ENCODE measurements at regions not wholly inside any gene's neighbourhood (a gene's known extent, or its start where the extent isn't known, plus 50 kb on each side); places are given as distances from the start of the nearest gene placed in this dataset.

- TF ChIP-seq CTCF (IDR thresholded peaks at IDR 0.05; ENCODE audit: control insufficient read depth, extremely low read depth, insufficient read depth), result no peak
- no peak for DNase-seq (ENCODE audit: low read depth)
- H3K4me3 ChIP-seq (ENCODE audit: low read depth, low read length), result no peak overlapping the region
Measured at GRCh38 chr4:183825346-183825745, 79.8 kb upstream of the STOX2 start.

- no peak for DNase-seq (ENCODE audit: low read depth)
- TF ChIP-seq CTCF (IDR thresholded peaks at IDR 0.05; ENCODE audit: control insufficient read depth, extremely low read depth, insufficient read depth), result no peak
- H3K4me3 ChIP-seq (ENCODE audit: low read depth, low read length), result no peak overlapping the region
Measured at GRCh38 chr4:183826461-183826860, 78.6 kb upstream of the STOX2 start.

GRCh38 chr4:183828125-183828524 lies 77.0 kb upstream of the STOX2 start:
- DNase-seq (ENCODE audit: low read depth), result no peak
- no peak for TF ChIP-seq CTCF (IDR thresholded peaks at IDR 0.05; ENCODE audit: control insufficient read depth, extremely low read depth, insufficient read depth)
- no peak overlapping the region for H3K4me3 ChIP-seq (ENCODE audit: low read depth, low read length)

- DNase-seq (ENCODE audit: low read depth), result no peak
- H3K4me3 ChIP-seq (ENCODE audit: low read depth, low read length), result no peak overlapping the region
Measured at GRCh38 chr4:183828839-183829238, 76.3 kb upstream of the STOX2 start.

GRCh38 chr4:183830438-183830985 lies 74.6 kb upstream of the STOX2 start:
- no peak for TF ChIP-seq CTCF (IDR thresholded peaks at IDR 0.05; ENCODE audit: control insufficient read depth, extremely low read depth, insufficient read depth)
- DNase-seq (ENCODE audit: low read depth), result no peak
- no peak overlapping the region for H3K4me3 ChIP-seq (ENCODE audit: low read depth, low read length)

More at GRCh38 chr4:183828839-183829238, 76.3 kb upstream of the STOX2 start:
- TF ChIP-seq CTCF (IDR thresholded peaks at IDR 0.05; ENCODE audit: control insufficient read depth, extremely low read depth, insufficient read depth), result no peak

- TF ChIP-seq CTCF (IDR thresholded peaks at IDR 0.05; ENCODE audit: control insufficient read depth, extremely low read depth, insufficient read depth), result no peak
- H3K4me3 ChIP-seq (ENCODE audit: low read depth, low read length), result no peak overlapping the region
- DNase-seq (ENCODE audit: low read depth), result no peak
Measured at GRCh38 chr4:183831026-183831446, 74.1 kb upstream of the STOX2 start.

- DNase-seq (ENCODE audit: low read depth), result no peak
- no peak for TF ChIP-seq CTCF (IDR thresholded peaks at IDR 0.05; ENCODE audit: control insufficient read depth, extremely low read depth, insufficient read depth)
- no peak overlapping the region for H3K4me3 ChIP-seq (ENCODE audit: low read depth, low read length)
Measured at GRCh38 chr4:183831683-183832082, 73.4 kb upstream of the STOX2 start.
